Panc1 (cell line): ENCODE measurements at regions not wholly inside any gene's neighbourhood (a gene's known extent, or its start where the extent isn't known, plus 50 kb on each side); places are given as distances from the start of the nearest gene placed in this dataset.

Source experiments
- ATAC-seq: fragments of 200-7000 bp; cut with Tn5 transposase; 2 replicates; pipeline ENCODE4 v1.9.1; 2020; ENCODE audit warnings: mild to moderate bottlenecking, moderate library complexity
- BruUV-seq: library from RNA; stranded (reverse); fragments of 400-500 nt; replicated peaks from 2 replicates; lab custom pipeline; 2021; lab: Mats Ljungman, UMichigan
- CTCF ChIA-PET: fragments of 300-600 bp; sonication (Branson Sonifier 250); formaldehyde crosslinking; loops from one replicate; lab custom pipeline; 2022; ENCODE audit warnings: antibody characterized with exemption; lab: Charles Lee
- POLR2A ChIA-PET: fragments of 300-600 bp; sonication (Branson Sonifier 250); formaldehyde crosslinking; loops from one replicate; lab custom pipeline; 2022; ENCODE audit warnings: antibody characterized with exemption; lab: Charles Lee
- DNase-seq: peaks from one replicate; pipeline ENCODE4 v3.0.0-alpha.2; 2010; ENCODE audit warnings: low read depth, low spot score
- H3K27ac ChIP-seq: 2 replicates; pipeline ENCODE4 v1.5.1; 2011; ENCODE audit warnings: mild to moderate bottlenecking, low read length, inconsistent platforms
- H3K27me3 ChIP-seq: fragments of 200-500 bp; sonication (Bioruptor generic); 2 replicates; pipeline ENCODE4 v1.6.0; 2014; ENCODE audit warnings: low read length, inconsistent platforms; ENCODE audit not compliant: control insufficient read depth, insufficient read depth
- H3K36me3 ChIP-seq: fragments of 200-500 bp; sonication (Bioruptor generic); 2 replicates; pipeline ENCODE4 v1.5.1; 2014; ENCODE audit warnings: inconsistent platforms, mild to moderate bottlenecking, low read length, moderate library complexity; ENCODE audit not compliant: control insufficient read depth, insufficient read depth
- H3K4me1 ChIP-seq: 2 replicates; pipeline ENCODE4 v1.5.1; 2011; ENCODE audit warnings: inconsistent platforms, mild to moderate bottlenecking, low read length, moderate library complexity; ENCODE audit not compliant: control insufficient read depth, insufficient read depth
- H3K4me3 ChIP-seq, 2 experiments: 2 replicates each; pipeline ENCODE4 v1.5.1; 2011 to 2012; ENCODE audit warnings: low read depth in 2 of 2, low read length in 2 of 2, mild to moderate bottlenecking in 2 of 2, inconsistent platforms in 1 of 2, moderate library complexity in 1 of 2
- H3K9me3 ChIP-seq: fragments of 200-500 bp; sonication (Bioruptor generic); 2 replicates; pipeline ENCODE4 v1.5.1; 2014; ENCODE audit warnings: low read depth, mild to moderate bottlenecking, inconsistent platforms, low read length, moderate library complexity; ENCODE audit not compliant: control insufficient read depth, insufficient read depth
- POLR2AphosphoS5 ChIP-seq: IDR thresholded peaks from 2 replicates; pipeline ENCODE4 v1.6.1; 2012; ENCODE audit warnings: mild to moderate bottlenecking, low read depth, low read length, moderate library complexity
- REST ChIP-seq, 2 experiments: IDR thresholded peaks; 2 replicates each; pipeline ENCODE4 v1.6.1; 2011 to 2012; ENCODE audit warnings: low read depth in 2 of 2, control low read depth in 1 of 2, low read length in 1 of 2, mild to moderate bottlenecking in 1 of 2, moderate library complexity in 1 of 2; ENCODE audit not compliant: insufficient read depth in 1 of 2
- SIN3A ChIP-seq: IDR thresholded peaks from 2 replicates; pipeline ENCODE4 v1.6.1; 2012; ENCODE audit warnings: low read depth, mild to moderate bottlenecking, low read length, moderate library complexity, borderline replicate concordance; ENCODE audit not compliant: insufficient read depth
- TCF7L2 ChIP-seq: IDR thresholded peaks from 2 replicates; pipeline ENCODE4 v1.6.1; 2011; ENCODE audit warnings: mild to moderate bottlenecking, low read depth, low read length, inconsistent platforms
- in situ Hi-C: cut with HindIII; loops from 2 replicates; pipeline ENCODE4 v1.10.0; 2016; ENCODE audit warnings: low sequenced_read_pairs, low pct_unique_long_range_greater_than_20kb
- intact Hi-C: fragments of 100-400 bp; cut with micrococcal nuclease; formaldehyde crosslinking; loops from one replicate; pipeline ENCODE4 v1.10.0; 2022; ENCODE audit not compliant: unreplicated experiment
- TF ChIP-seq, protein P1 (sequence below): fragments of 450-650 bp; IDR thresholded peaks from 2 replicates; pipeline ENCODE4 v1.5.1; 2017; ENCODE audit warnings: mild to moderate bottlenecking

GRCh38 chr18:77528872-77529271, 279.2 kb downstream of the GALR1 start:
- no peaks in the 10 kb centered on the region for H3K4me1 ChIP-seq
- DNase-seq (no peak), ATAC-seq (no peak)
- intact Hi-C loops (no loop called here), in situ Hi-C loops (no loop called here)
- H3K9me3 ChIP-seq: no peaks in the 10 kb centered on the region
- TF ChIP-seq REST (IDR thresholded peaks at IDR 0.05; ENCODE audit: insufficient read depth in 1 of 2, low read depth in 2 of 2, low read length in 1 of 2): no peak
- no peak overlapping the region for H3K4me3 ChIP-seq
- ChIA-PET CTCF (no interaction called here), POLR2A (no interaction called here)
- no peak overlapping the region for H3K27ac ChIP-seq
- no peaks in the 10 kb centered on the region for H3K36me3 ChIP-seq
- no TSS peak for BruUV-seq
- H3K27me3 ChIP-seq: no peaks in the 10 kb centered on the region

GRCh38 chr18:77529492-77530176, 280.0 kb downstream of the GALR1 start:
- H3K27me3 ChIP-seq: no peaks in the 10 kb centered on the region
- no peaks in the 10 kb centered on the region for H3K9me3 ChIP-seq
- no peak for TF ChIP-seq POLR2AphosphoS5
- no peak for TF ChIP-seq REST (IDR thresholded peaks at IDR 0.05; ENCODE audit: insufficient read depth in 1 of 2, low read depth in 2 of 2, low read length in 1 of 2)
- TF ChIP-seq TCF7L2: no peak
- no peak for TF ChIP-seq SIN3A
- TF ChIP-seq, protein P1, sequence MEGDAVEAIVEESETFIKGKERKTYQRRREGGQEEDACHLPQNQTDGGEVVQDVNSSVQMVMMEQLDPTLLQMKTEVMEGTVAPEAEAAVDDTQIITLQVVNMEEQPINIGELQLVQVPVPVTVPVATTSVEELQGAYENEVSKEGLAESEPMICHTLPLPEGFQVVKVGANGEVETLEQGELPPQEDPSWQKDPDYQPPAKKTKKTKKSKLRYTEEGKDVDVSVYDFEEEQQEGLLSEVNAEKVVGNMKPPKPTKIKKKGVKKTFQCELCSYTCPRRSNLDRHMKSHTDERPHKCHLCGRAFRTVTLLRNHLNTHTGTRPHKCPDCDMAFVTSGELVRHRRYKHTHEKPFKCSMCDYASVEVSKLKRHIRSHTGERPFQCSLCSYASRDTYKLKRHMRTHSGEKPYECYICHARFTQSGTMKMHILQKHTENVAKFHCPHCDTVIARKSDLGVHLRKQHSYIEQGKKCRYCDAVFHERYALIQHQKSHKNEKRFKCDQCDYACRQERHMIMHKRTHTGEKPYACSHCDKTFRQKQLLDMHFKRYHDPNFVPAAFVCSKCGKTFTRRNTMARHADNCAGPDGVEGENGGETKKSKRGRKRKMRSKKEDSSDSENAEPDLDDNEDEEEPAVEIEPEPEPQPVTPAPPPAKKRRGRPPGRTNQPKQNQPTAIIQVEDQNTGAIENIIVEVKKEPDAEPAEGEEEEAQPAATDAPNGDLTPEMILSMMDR: no peak
- POLR2A ChIA-PET: no interaction called here
- no peaks in the 10 kb centered on the region for H3K36me3 ChIP-seq
- H3K4me3 ChIP-seq: no peak overlapping the region
- no peak overlapping the region for H3K27ac ChIP-seq
- no peaks in the 10 kb centered on the region for H3K4me1 ChIP-seq
- DNase-seq: no peak
- CTCF ChIA-PET: no interaction called here
- intact Hi-C loops (no loop called here), in situ Hi-C loops (no loop called here)
- no TSS peak for BruUV-seq
- no peak for ATAC-seq
